ENCODE measurements at regions not wholly inside any gene's neighbourhood (a gene's known extent, or its start where the extent isn't known, plus 50 kb on each side); places are given as distances from the start of the nearest gene placed in this dataset.
A peak's percentile ranks its signal among the peaks of the same experiment; 100 is the strongest.

GRCh38 chr1:221520250-221520649 lies 221.6 kb downstream of the DUSP10 start:
- no peaks in the 10 kb centered on the region for H3K27me3 ChIP-seq (ENCODE audit: control insufficient read depth, insufficient read depth, low read length)

DNA sequence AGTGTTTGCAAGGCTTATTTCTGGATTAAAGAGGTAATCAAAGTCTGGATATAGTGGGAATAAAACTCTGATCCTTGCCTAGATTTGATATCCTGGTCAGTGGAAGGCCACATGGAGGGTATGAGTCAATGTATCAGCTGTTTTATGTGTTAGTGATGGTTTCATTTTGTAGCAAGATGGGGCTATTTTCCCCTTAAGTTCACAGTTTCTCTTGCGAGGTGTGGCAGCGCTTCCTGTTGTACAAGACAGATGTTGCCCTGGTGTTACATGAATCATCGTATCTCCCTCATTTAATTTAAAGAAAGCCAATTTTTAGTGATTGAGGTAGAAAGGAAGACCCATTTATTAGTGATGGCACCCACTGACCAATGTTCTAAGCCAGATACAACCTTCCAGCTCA lies 220.2 kb downstream of the DUSP10 start:
- Histone ChIP-seq H2AFZ (ENCODE audit: low read length) (no peak overlapping the region), H3K4me2 (ENCODE audit: extremely low read depth, insufficient read depth, low read length) (no peak overlapping the region), H3K9ac (ENCODE audit: insufficient read depth, low read length) (no peak overlapping the region), H3K9me3 (ENCODE audit: control insufficient read depth, insufficient read depth, low read depth, low read length) (no peaks in the 10 kb centered on the region), H3K27ac (ENCODE audit: insufficient read depth, low read length) (no peak overlapping the region), H3K79me2 (ENCODE audit: control insufficient read depth, insufficient read depth, low read length) (no peaks in the 10 kb centered on the region), H3K4me3 (replicated peaks in 1 of 4; ENCODE audit: control extremely low read depth in 1 of 4, insufficient read depth in 1 of 4, low read depth in 3 of 4, low read length in 4 of 4) (no peak overlapping the region), H3K27me3 (ENCODE audit: control insufficient read depth, insufficient read depth, low read length) (no peaks in the 10 kb centered on the region), H3K36me3 (ENCODE audit: control insufficient read depth, insufficient read depth, low read length) (no peaks in the 10 kb centered on the region), H3K4me1 (ENCODE audit: control insufficient read depth, extremely low read depth, insufficient read depth, low read length) (no peaks in the 10 kb centered on the region), H4K20me1 (ENCODE audit: control insufficient read depth, extremely low read depth, insufficient read depth, low read length) (no peaks in the 10 kb centered on the region)
- DNase-seq (ENCODE audit: low read depth in 2 of 2): no peak
- no peak for TF ChIP-seq CTCF (conservative IDR thresholded peaks at IDR 0.05 in 1 of 2, IDR thresholded peaks at IDR 0.05 in 1 of 2; ENCODE audit: low read depth in 1 of 2, low read length in 2 of 2)
- no peak for TF ChIP-seq EZH2 (IDR thresholded peaks at IDR 0.05; ENCODE audit: low read length, missing control alignments)

More at GRCh38 chr1:221520250-221520649, 221.6 kb downstream of the DUSP10 start:
- Histone ChIP-seq H3K27ac (ENCODE audit: insufficient read depth, low read length) (no peak overlapping the region), H2AFZ (ENCODE audit: low read length) (no peak overlapping the region), H3K4me3 (replicated peaks in 1 of 4; ENCODE audit: control extremely low read depth in 1 of 4, insufficient read depth in 1 of 4, low read depth in 3 of 4, low read length in 4 of 4) (no peak overlapping the region), H3K9ac (ENCODE audit: insufficient read depth, low read length) (no peak overlapping the region), H3K79me2 (ENCODE audit: control insufficient read depth, insufficient read depth, low read length) (no peaks in the 10 kb centered on the region), H3K4me1 (ENCODE audit: control insufficient read depth, extremely low read depth, insufficient read depth, low read length) (no peaks in the 10 kb centered on the region), H3K4me2 (ENCODE audit: extremely low read depth, insufficient read depth, low read length) (no peak overlapping the region), H4K20me1 (ENCODE audit: control insufficient read depth, extremely low read depth, insufficient read depth, low read length) (no peaks in the 10 kb centered on the region), H3K9me3 (ENCODE audit: control insufficient read depth, insufficient read depth, low read depth, low read length) (no peaks in the 10 kb centered on the region), H3K36me3 (ENCODE audit: control insufficient read depth, insufficient read depth, low read length) (no peaks in the 10 kb centered on the region)
- no peak for DNase-seq (ENCODE audit: low read depth in 2 of 2)
- no peak for TF ChIP-seq CTCF (conservative IDR thresholded peaks at IDR 0.05 in 1 of 2, IDR thresholded peaks at IDR 0.05 in 1 of 2; ENCODE audit: low read depth in 1 of 2, low read length in 2 of 2)
- TF ChIP-seq EZH2 (IDR thresholded peaks at IDR 0.05; ENCODE audit: low read length, missing control alignments): no peak

GRCh38 chr1:221522529-221522940 lies 219.4 kb downstream of the DUSP10 start:
- DNase-seq (ENCODE audit: low read depth in 2 of 2): peak; percentile 4 to 9

More at GRCh38 chr1:221522529-221522940, 219.4 kb downstream of the DUSP10 start:
- no peaks in the 10 kb centered on the region for H3K4me1 ChIP-seq (ENCODE audit: control insufficient read depth, extremely low read depth, insufficient read depth, low read length)
- H3K9ac ChIP-seq (ENCODE audit: insufficient read depth, low read length): no peak overlapping the region
- no peak overlapping the region for H3K27ac ChIP-seq (ENCODE audit: insufficient read depth, low read length)
- no peak overlapping the region for H3K4me3 ChIP-seq (replicated peaks in 1 of 4; ENCODE audit: control extremely low read depth in 1 of 4, insufficient read depth in 1 of 4, low read depth in 3 of 4, low read length in 4 of 4)
- no peaks in the 10 kb centered on the region for H3K79me2 ChIP-seq (ENCODE audit: control insufficient read depth, insufficient read depth, low read length)
- H2AFZ ChIP-seq (ENCODE audit: low read length): no peak overlapping the region
- H3K36me3 ChIP-seq (ENCODE audit: control insufficient read depth, insufficient read depth, low read length): no peaks in the 10 kb centered on the region
- H3K4me2 ChIP-seq (ENCODE audit: extremely low read depth, insufficient read depth, low read length): no peak overlapping the region
- no peaks in the 10 kb centered on the region for H3K9me3 ChIP-seq (ENCODE audit: control insufficient read depth, insufficient read depth, low read depth, low read length)
- TF ChIP-seq CTCF (conservative IDR thresholded peaks at IDR 0.05 in 1 of 2, IDR thresholded peaks at IDR 0.05 in 1 of 2; ENCODE audit: low read depth in 1 of 2, low read length in 2 of 2) (no peak), EZH2 (IDR thresholded peaks at IDR 0.05; ENCODE audit: low read length, missing control alignments) (no peak)
- no peaks in the 10 kb centered on the region for H4K20me1 ChIP-seq (ENCODE audit: control insufficient read depth, extremely low read depth, insufficient read depth, low read length)
- no peaks in the 10 kb centered on the region for H3K27me3 ChIP-seq (ENCODE audit: control insufficient read depth, insufficient read depth, low read length)
